ENCODE measurements at regions not wholly inside any gene's neighbourhood (a gene's known extent, or its start where the extent isn't known, plus 50 kb on each side); places are given as distances from the start of the nearest gene placed in this dataset.

DNA sequence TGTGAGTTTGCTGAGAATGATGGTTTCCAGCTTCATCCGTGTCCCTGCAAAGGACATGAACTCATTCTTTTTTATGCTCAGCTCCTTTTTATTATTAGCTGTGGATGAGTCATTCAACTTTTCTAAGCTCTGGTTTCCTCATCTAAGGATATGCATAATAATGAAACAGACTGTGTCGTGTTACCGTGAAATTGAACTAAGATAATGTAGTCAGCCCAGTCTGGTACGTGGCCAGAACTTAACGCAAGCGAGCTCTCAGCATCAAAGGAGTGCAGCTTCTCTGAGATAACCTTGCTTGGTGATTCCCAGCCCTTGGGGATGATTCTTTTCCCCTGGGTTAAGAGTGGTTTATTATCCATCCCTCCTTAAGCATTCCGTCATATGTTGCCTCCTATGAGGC lies 454.3 kb upstream of the EEF2KMT start:
- POLR2A ChIA-PET = no interaction called here
- Histone ChIP-seq H4K20me1 (ENCODE audit: insufficient read depth, low read length) (no peaks in the 10 kb centered on the region), H3K79me2 (ENCODE audit: insufficient read depth, low read depth, low read length) (no peaks in the 10 kb centered on the region), H3K9me3 (ENCODE audit: low read length) (no peaks in the 10 kb centered on the region), H3K4me3 (ENCODE audit: low read depth, low read length, poor library complexity, severe bottlenecking) (no peak overlapping the region), H3K36me3 (ENCODE audit: insufficient read depth, low read length) (no peaks in the 10 kb centered on the region), H3K9me2 (ENCODE audit: insufficient read depth, low read length) (no peaks in the 10 kb centered on the region), H3K4me1 (ENCODE audit: insufficient read depth, low read length, poor library complexity, severe bottlenecking) (no peaks in the 10 kb centered on the region), H3K27ac (ENCODE audit: low read depth, low read length, poor library complexity, severe bottlenecking) (no peak overlapping the region), H3K4me2 (ENCODE audit: low read length) (no peak overlapping the region), H2AFZ (ENCODE audit: low read length) (no peak overlapping the region)
- intact Hi-C loops (cut with micrococcal nuclease; ENCODE audit: unreplicated experiment) = no loop called here
- DNase-seq (ENCODE audit: low spot score) = no peak
- TF ChIP-seq, protein P1, sequence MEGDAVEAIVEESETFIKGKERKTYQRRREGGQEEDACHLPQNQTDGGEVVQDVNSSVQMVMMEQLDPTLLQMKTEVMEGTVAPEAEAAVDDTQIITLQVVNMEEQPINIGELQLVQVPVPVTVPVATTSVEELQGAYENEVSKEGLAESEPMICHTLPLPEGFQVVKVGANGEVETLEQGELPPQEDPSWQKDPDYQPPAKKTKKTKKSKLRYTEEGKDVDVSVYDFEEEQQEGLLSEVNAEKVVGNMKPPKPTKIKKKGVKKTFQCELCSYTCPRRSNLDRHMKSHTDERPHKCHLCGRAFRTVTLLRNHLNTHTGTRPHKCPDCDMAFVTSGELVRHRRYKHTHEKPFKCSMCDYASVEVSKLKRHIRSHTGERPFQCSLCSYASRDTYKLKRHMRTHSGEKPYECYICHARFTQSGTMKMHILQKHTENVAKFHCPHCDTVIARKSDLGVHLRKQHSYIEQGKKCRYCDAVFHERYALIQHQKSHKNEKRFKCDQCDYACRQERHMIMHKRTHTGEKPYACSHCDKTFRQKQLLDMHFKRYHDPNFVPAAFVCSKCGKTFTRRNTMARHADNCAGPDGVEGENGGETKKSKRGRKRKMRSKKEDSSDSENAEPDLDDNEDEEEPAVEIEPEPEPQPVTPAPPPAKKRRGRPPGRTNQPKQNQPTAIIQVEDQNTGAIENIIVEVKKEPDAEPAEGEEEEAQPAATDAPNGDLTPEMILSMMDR (conservative IDR thresholded peaks at IDR 0.05; ENCODE audit: low read length) = no peak
- no peak for TF ChIP-seq EZH2phosphoT487 (IDR thresholded peaks at IDR 0.05; ENCODE audit: borderline replicate concordance, low read depth, low read length)
- no TSS peak for BruUV-seq (replicated peaks)
- CTCF ChIA-PET (ENCODE audit: unreplicated experiment) = no interaction called here

DNA sequence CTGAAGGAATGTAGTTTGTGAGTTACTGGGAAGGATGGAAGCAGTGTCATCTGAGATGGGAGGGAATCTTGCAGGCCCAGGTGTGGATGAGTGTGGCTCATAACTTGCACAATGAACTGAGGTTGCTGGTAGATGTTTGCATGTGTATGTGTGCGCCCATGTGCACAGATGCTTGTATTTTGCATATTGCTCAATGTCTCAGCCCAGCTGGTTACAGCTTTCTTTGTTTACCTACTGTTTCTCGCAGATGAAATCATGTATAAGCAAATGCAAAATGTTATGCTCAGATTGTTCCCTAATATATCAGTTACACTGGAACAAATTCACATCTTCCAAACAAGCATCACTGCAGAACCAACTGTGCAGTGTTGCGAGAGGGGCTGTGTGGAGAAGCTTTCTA lies 452.2 kb upstream of the EEF2KMT start:
- H3K4me2 ChIP-seq (ENCODE audit: low read length) = no peak overlapping the region
- no peaks in the 10 kb centered on the region for H3K9me2 ChIP-seq (ENCODE audit: insufficient read depth, low read length)
- intact Hi-C loops (cut with micrococcal nuclease; ENCODE audit: unreplicated experiment) = no loop called here
- no TSS peak for BruUV-seq (replicated peaks)
- no peaks in the 10 kb centered on the region for H3K9me3 ChIP-seq (ENCODE audit: low read length)
- no peaks in the 10 kb centered on the region for H3K79me2 ChIP-seq (ENCODE audit: insufficient read depth, low read depth, low read length)
- no peak for DNase-seq (ENCODE audit: low spot score)
- no peaks in the 10 kb centered on the region for H3K4me1 ChIP-seq (ENCODE audit: insufficient read depth, low read length, poor library complexity, severe bottlenecking)
- H3K27ac ChIP-seq (ENCODE audit: low read depth, low read length, poor library complexity, severe bottlenecking) = no peak overlapping the region
- TF ChIP-seq EZH2phosphoT487 (IDR thresholded peaks at IDR 0.05; ENCODE audit: borderline replicate concordance, low read depth, low read length) = no peak
- TF ChIP-seq, protein P1 (conservative IDR thresholded peaks at IDR 0.05; ENCODE audit: low read length) = no peak
- ChIA-PET CTCF (ENCODE audit: unreplicated experiment) (no interaction called here), POLR2A (no interaction called here)
- no peak overlapping the region for H2AFZ ChIP-seq (ENCODE audit: low read length)
- H4K20me1 ChIP-seq (ENCODE audit: insufficient read depth, low read length) = no peaks in the 10 kb centered on the region
- H3K4me3 ChIP-seq (ENCODE audit: low read depth, low read length, poor library complexity, severe bottlenecking) = no peak overlapping the region
- no peaks in the 10 kb centered on the region for H3K36me3 ChIP-seq (ENCODE audit: insufficient read depth, low read length)

DNA sequence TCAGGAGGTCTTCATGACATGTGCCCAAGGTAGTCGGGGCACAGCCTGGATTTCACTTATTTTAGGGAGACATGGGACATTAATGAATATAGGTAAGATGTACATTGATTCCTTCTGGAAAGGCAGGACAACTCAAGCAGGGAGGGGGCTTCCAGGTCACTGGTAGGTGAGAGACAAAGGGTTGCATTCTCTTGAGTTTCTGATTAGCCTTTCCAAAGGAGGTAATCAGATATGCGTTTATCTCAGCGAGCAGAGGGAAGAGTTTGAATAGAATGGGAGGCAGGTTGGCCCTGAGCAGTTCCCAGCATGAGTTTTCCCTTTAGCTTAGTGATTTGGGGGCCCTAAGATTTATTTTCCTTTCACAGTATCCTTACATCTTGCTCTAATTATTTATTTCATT lies 443.8 kb upstream of the EEF2KMT start:
- Histone ChIP-seq H3K36me3 (ENCODE audit: insufficient read depth, low read length) (no peaks in the 10 kb centered on the region), H3K4me1 (ENCODE audit: insufficient read depth, low read length, poor library complexity, severe bottlenecking) (no peaks in the 10 kb centered on the region), H3K4me2 (ENCODE audit: low read length) (no peak overlapping the region), H3K4me3 (ENCODE audit: low read depth, low read length, poor library complexity, severe bottlenecking) (no peak overlapping the region), H3K9me2 (ENCODE audit: insufficient read depth, low read length) (no peaks in the 10 kb centered on the region), H3K9me3 (ENCODE audit: low read length) (no peaks in the 10 kb centered on the region), H2AFZ (ENCODE audit: low read length) (no peak overlapping the region), H4K20me1 (ENCODE audit: insufficient read depth, low read length) (no peaks in the 10 kb centered on the region), H3K79me2 (ENCODE audit: insufficient read depth, low read depth, low read length) (no peaks in the 10 kb centered on the region), H3K27ac (ENCODE audit: low read depth, low read length, poor library complexity, severe bottlenecking) (no peak overlapping the region)
- POLR2A ChIA-PET = interaction anchor here (0.6 kb wide), 1 partner anchor 748 kb away, joined by 3 read pairs; no protein-coding TSS in a partner anchor
- BruUV-seq (replicated peaks) = no TSS peak
- DNase-seq (ENCODE audit: low spot score) = no peak
- no peak for TF ChIP-seq EZH2phosphoT487 (IDR thresholded peaks at IDR 0.05; ENCODE audit: borderline replicate concordance, low read depth, low read length)
- TF ChIP-seq, protein P1 (conservative IDR thresholded peaks at IDR 0.05; ENCODE audit: low read length) = no peak
- CTCF ChIA-PET (ENCODE audit: unreplicated experiment) = no interaction called here
- intact Hi-C loops (cut with micrococcal nuclease; ENCODE audit: unreplicated experiment) = no loop called here
